Activated CD8-positive, alpha-beta memory T cell treated with anti-CD3 and anti-CD28 coated beads, Interleukin-2, amount 10 ng/mL, durations not matched to agents 7 days and 5 days (primary cell): ENCODE measurements at regions not wholly inside any gene's neighbourhood (a gene's known extent, or its start where the extent isn't known, plus 50 kb on each side); places are given as distances from the start of the nearest gene placed in this dataset.
"Not testable (repeated sequence)": the region's sequence is repeated elsewhere in the genome, so short reads cannot be mapped to it uniquely, and the experiment has no call there.

Experiments used
- ATAC-seq: fragments of 150-1000 bp; cut with Tn5 transposase; one replicate; pipeline ENCODE4 v1.10.0; 2021; ENCODE audit warnings: moderate library complexity
- CTCF ChIA-PET: fragments of 350-600 bp; sonication (Branson Sonifier 250); formaldehyde crosslinking; loops from one replicate; lab custom pipeline; 2021; ENCODE audit warnings: antibody characterized with exemption; lab: Charles Lee
- DNase-seq: peaks from one replicate; pipeline ENCODE4 v3.0.0-alpha.2; 2020
- H3K27ac Mint-ChIP-seq: one replicate; pipeline ENCODE4 v1.8.0; 2021; ENCODE audit warnings: mild to moderate bottlenecking, mixed read lengths
- H3K27me3 Mint-ChIP-seq: one replicate; pipeline ENCODE4 v1.8.0; 2021; ENCODE audit warnings: mixed read lengths
- H3K36me3 Mint-ChIP-seq: one replicate; pipeline ENCODE4 v1.8.0; 2021; ENCODE audit warnings: mild to moderate bottlenecking, mixed read lengths
- H3K4me1 Mint-ChIP-seq: one replicate; pipeline ENCODE4 v1.8.0; 2021; ENCODE audit warnings: mixed read lengths
- H3K4me3 Mint-ChIP-seq: one replicate; pipeline ENCODE4 v1.8.0; 2021; ENCODE audit warnings: mild to moderate bottlenecking, moderate library complexity, mixed read lengths
- H3K9me3 Mint-ChIP-seq: one replicate; pipeline ENCODE4 v1.8.0; 2022; ENCODE audit warnings: low read depth, mixed read lengths

DNA sequence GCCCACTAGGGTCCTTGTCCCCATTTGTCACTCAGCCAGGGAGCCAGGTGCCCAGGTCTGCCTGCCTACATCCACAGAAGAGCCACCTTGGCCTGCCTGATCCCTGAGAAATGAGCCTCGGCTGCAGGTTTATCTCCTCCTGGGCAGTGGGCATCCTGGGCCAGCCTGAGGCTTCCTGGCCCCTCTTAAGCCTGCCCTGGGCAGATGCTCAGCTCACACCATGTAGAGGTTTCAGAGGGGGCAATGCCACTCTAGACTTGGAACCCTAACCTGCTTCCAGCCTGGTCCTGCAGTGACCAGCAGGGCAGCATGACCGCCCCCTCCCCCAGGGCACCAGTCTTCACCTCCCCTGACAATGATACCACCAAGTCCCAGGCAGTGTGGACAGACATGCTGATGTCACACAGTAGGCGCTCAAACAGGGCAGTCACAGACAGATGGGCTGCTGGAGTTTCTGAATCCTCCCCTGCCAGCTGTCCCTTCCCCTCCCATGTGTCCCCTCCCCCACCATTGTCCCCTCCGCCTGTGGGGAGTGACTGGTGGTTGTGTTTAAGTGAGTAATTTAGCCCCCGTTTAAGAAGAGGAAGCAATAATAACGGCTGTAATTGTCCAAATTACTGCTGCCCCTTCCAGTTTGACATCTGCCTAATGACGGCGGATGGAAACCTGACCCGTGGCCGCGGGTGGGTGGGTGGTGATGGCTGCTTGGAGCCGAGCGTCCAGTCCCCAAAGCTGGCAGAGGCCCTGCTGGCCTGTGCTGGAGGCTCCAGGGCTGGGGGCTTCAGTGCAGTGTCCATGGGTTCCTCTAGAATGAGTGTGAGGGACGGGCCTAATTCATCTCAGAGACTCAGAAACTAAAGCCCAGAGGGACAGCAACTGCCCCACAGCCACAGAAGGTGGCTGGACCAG is 147.7 kb downstream of the BARX1 start:
- ATAC-seq: no peak
- CTCF ChIA-PET: no interaction called here
- peaks cover 7% of the 10 kb centered on the region for H3K27me3 Mint-ChIP-seq
- no peak for DNase-seq
- H3K27ac Mint-ChIP-seq: no peak overlapping the region
- H3K36me3 Mint-ChIP-seq: no peaks in the 10 kb centered on the region
- no peaks in the 10 kb centered on the region for H3K9me3 Mint-ChIP-seq
- no peaks in the 10 kb centered on the region for H3K4me1 Mint-ChIP-seq
- no peak overlapping the region for H3K4me3 Mint-ChIP-seq

DNA sequence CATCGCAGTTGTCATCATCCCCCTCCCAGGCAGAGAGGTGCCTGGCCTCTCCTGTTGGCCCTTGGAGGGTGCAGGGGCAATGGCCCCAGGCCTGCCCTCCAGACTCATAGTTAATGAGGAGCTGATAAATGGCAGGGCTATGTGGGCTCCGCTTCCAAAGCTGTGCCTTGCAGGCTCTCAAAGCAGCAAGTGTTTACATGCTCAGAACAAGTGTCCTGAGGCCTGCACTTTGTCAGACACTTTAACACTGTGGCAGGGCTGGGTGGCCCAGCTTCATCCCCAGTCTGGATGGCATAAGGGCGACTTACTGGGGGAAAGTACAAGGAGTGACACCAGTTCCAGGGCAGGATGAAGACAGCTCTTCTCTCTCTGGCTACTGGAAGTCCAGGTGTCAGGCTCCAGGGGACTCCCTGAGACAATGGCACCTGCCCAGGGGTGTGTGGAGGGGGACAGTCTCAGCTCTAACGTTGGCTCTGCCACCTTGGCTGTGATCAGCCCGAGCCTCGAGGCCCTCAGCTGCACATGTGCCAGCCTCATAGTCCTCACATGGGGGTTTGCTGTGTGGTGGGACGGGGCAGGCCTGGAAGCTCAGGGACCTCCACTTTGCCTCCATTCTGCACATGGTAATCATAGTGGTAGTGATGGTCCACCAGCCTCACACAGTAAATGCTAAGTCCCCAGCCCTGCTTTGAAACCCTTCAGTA is 153.4 kb downstream of the BARX1 start:
- H3K27me3 Mint-ChIP-seq: peaks cover 8% of the 10 kb centered on the region
- DNase-seq: no peak
- H3K27ac Mint-ChIP-seq: no peak overlapping the region
- CTCF ChIA-PET: no interaction called here
- no peaks in the 10 kb centered on the region for H3K4me1 Mint-ChIP-seq
- H3K36me3 Mint-ChIP-seq: no peaks in the 10 kb centered on the region
- ATAC-seq: no peak
- H3K9me3 Mint-ChIP-seq: peaks cover 2% of the 10 kb centered on the region
- H3K4me3 Mint-ChIP-seq: no peak overlapping the region

DNA sequence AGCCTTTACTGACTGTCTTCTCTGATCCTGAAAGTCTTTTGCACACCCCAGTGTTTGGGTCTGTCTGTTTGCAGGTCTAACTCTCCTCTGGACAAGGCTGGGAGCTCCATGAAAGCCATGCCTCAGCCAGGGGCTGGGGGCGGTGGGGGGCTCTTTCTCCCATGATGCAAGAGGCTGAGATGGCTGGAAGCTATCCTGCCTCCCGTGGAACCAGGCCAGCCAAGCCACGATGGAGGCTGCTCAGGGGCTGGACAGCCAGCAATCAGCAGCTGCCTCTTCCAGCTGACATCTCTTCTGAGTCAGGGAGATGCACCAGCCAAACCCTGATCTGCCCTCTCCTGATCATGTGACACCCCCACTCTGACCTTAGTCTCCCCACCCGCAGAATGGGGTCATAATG is 154.0 kb downstream of the BARX1 start:
- peaks cover 2% of the 10 kb centered on the region for H3K9me3 Mint-ChIP-seq
- H3K4me3 Mint-ChIP-seq: no peak overlapping the region
- peaks cover 10% of the 10 kb centered on the region for H3K27me3 Mint-ChIP-seq
- H3K4me1 Mint-ChIP-seq: no peaks in the 10 kb centered on the region
- no peaks in the 10 kb centered on the region for H3K36me3 Mint-ChIP-seq
- DNase-seq: no peak
- CTCF ChIA-PET: no interaction called here
- no peak overlapping the region for H3K27ac Mint-ChIP-seq
- no peak for ATAC-seq

DNA sequence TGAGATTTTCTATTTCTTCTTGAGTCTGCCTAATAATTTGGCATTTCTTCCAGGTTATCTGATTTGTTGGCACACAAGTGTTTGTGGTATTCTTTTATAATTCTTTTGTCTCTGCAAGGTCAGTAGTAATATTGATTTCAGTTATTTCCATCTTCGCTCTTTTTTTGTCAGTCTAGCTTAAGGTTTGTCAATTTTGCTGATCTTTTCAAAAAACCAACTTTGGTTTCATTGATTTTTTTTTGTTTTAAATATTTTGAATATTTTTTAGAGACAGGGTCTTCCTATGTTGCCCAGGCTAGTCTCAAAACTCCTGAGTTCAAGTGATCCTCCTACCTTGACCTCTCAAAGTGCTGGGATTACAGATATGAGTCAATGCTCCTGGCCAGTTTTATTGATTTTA is 162.8 kb downstream of the BARX1 start:
- Mint-ChIP-seq H3K27ac (no peak overlapping the region), H3K36me3 (no peaks in the 10 kb centered on the region), H3K4me3 (no peak overlapping the region), H3K27me3 (peaks cover 51% of the 10 kb centered on the region), H3K4me1 (no peaks in the 10 kb centered on the region), H3K9me3 (no peaks in the 10 kb centered on the region)
- ATAC-seq: no peak
- DNase-seq: no peak
- CTCF ChIA-PET: no interaction called here

DNA sequence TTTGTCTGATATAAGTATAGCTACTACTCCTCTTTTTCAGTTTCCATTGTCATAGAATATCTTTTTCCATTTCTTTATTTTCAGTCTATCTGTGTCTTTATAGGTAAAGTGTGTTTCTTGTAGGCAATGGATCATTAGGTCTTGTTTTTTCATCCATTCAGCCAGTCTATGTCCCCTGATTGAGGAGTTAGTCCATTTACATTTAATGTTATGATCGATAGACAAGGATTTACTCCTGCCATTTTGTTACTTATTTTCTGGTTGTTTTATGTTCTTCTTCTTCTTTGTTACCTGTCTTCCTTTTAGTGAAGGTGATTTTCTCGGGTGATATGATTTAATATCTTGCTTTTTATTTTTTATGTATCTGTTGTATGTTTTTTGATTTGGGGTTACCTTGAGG is 169.0 kb downstream of the BARX1 start:
- H3K4me3 Mint-ChIP-seq: no peak overlapping the region
- DNase-seq (no peak), ATAC-seq (no peak)
- H3K4me1 Mint-ChIP-seq: no peaks in the 10 kb centered on the region
- H3K36me3 Mint-ChIP-seq: no peaks in the 10 kb centered on the region
- peaks cover 53% of the 10 kb centered on the region for H3K27me3 Mint-ChIP-seq
- no peak overlapping the region for H3K27ac Mint-ChIP-seq
- H3K9me3 Mint-ChIP-seq: no peaks in the 10 kb centered on the region
- CTCF ChIA-PET: no interaction called here

DNA sequence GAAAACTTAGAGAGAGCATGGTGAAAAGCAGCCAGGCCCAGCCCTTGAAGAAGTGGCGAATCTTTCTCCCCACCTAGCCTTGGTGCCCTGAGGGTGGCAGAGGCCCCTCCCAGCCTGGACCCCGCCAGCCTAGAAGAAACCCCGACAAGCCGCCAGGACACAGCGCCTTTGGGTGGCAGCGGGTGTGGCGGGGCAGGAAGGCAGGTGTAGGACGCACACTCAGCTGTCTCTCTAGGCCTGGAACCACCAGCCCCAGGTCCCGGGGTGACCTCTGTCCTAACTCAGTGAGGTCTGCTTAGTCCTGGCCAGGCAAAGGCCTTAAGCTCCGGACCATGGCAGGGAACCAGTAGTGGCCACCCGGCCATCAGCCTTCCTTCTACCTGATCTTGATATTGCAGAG is 178.3 kb downstream of the BARX1 start:
- CTCF ChIA-PET: no interaction called here
- ATAC-seq (no peak), DNase-seq (no peak)
- H3K36me3 Mint-ChIP-seq: no peaks in the 10 kb centered on the region
- H3K4me1 Mint-ChIP-seq: no peaks in the 10 kb centered on the region
- peaks cover 22% of the 10 kb centered on the region for H3K27me3 Mint-ChIP-seq
- H3K27ac Mint-ChIP-seq: no peak overlapping the region
- no peak overlapping the region for H3K4me3 Mint-ChIP-seq
- H3K9me3 Mint-ChIP-seq: no peaks in the 10 kb centered on the region

DNA sequence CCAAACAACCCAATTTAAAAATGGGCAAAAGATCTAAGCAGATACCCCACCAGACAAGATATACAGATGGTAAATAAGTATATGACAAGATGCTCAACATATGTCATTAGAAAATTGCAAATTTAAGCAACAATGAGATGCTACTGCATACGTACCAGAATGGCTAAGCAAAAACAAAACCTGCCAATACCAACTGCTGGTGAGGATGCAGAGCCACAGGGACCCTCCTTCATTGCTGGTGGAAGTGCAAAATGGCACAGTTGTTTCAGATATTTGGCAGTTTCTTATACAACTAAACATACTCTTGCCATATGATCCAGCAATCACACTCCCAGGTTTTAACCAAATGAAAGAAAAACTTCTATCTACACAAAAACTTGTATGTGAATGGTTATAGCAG is 178.9 kb downstream of the BARX1 start:
- CTCF ChIA-PET: no interaction called here

DNA sequence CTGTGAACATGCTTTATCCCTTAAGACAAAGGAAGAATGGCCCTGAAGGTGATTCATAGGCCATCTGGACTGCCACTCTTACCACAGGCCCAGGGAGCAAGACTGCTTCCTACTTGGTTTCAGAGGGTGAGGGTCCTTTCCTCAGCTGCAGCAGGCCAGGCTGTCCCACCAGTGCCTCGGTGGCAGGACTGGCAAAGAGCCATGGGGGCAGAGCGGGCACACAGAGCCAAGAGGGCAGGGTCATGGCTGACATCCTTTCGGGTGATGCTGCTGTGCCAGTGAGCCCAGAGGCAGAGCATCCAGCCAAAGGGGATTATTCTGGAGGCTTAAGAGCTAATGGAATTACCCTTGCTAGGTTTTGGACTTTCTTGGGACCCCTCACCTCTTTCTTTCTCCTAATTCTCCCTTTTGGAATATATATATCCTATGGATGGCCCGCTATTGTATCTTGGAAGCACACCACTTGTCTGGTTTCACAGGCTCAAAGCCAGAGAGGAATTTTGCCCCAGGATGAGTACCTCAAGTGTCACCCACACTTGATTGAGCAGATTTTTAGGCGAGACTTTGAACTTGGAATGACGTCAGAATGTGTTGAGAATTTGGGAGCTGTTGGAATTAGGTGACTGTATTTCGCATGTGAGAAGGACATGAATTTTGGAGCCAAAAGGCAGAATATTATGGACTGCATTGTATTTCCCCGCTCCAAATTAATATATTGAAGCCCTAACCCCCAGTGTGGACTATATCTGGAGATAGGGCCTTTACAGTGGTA is 180.6 kb downstream of the BARX1 start:
- Mint-ChIP-seq H3K36me3 (no peaks in the 10 kb centered on the region), H3K4me1 (no peaks in the 10 kb centered on the region), H3K9me3 (no peaks in the 10 kb centered on the region), H3K4me3 (no peak overlapping the region), H3K27ac (no peak overlapping the region), H3K27me3 (peaks cover 23% of the 10 kb centered on the region)
- no peak for DNase-seq
- no peak for ATAC-seq
- CTCF ChIA-PET: no interaction called here

More for the DNA sequence above, 178.9 kb downstream of the BARX1 start:
- Mint-ChIP-seq H3K27ac (no peak overlapping the region), H3K9me3 (no peaks in the 10 kb centered on the region), H3K27me3 (peaks cover 25% of the 10 kb centered on the region), H3K4me1 (no peaks in the 10 kb centered on the region), H3K36me3 (no peaks in the 10 kb centered on the region), H3K4me3 (no peak overlapping the region)
- no peak for DNase-seq
- no peak for ATAC-seq

DNA sequence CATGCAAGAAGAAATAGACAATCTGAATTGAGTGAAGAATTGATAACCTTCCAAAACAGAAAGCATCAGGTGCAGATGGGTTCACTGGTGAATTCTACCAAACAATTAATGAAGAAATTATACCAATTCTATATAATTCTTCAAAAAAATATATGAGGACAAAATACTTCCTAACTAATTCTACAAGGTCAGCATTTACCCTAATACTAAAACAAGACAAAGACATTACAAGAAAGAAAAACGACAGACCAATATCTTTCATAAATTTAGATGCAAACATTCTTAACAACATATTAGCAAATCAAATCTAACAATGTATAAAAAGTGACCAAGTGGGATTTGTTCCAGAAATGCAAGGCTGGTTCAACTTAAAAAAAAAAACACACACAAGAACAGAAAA is 183.9 kb downstream of the BARX1 start:
- H3K9me3 Mint-ChIP-seq: peaks cover 5% of the 10 kb centered on the region
- ATAC-seq (no peak), DNase-seq (no peak)
- H3K27me3 Mint-ChIP-seq: peaks cover 21% of the 10 kb centered on the region
- H3K36me3 Mint-ChIP-seq: no peaks in the 10 kb centered on the region
- no peaks in the 10 kb centered on the region for H3K4me1 Mint-ChIP-seq
- H3K4me3 Mint-ChIP-seq: no peak overlapping the region
- CTCF ChIA-PET: no interaction called here
- H3K27ac Mint-ChIP-seq: no peak overlapping the region

DNA sequence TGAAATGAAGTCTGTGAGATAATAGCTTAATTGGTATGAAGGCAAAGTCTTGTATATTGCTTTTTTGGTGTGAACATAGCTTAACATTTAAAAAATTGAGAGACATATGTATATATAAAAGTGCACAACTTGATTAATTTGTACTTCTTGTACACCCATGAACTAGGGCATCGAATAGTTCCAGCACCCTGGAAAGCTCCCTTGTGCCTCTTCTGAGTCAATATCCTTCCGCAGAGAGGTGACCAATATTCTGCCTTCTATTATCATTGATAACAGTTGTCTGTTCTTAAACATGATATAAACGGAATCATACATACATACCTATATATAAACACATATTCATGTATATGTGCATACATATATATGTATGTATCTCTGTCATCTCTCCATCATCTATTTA is 185.4 kb downstream of the PHF2 start:
- no peaks in the 10 kb centered on the region for H3K4me1 Mint-ChIP-seq
- ATAC-seq: no peak
- H3K9me3 Mint-ChIP-seq: peaks cover 6% of the 10 kb centered on the region
- H3K4me3 Mint-ChIP-seq: no peak overlapping the region
- no peak overlapping the region for H3K27ac Mint-ChIP-seq
- no peaks in the 10 kb centered on the region for H3K36me3 Mint-ChIP-seq
- DNase-seq: no peak
- CTCF ChIA-PET: interaction anchor here (0.6 kb wide), 1 partner anchor 907 kb away, joined by 3 read pairs; no protein-coding TSS in a partner anchor
- H3K27me3 Mint-ChIP-seq: peaks cover 4% of the 10 kb centered on the region

DNA sequence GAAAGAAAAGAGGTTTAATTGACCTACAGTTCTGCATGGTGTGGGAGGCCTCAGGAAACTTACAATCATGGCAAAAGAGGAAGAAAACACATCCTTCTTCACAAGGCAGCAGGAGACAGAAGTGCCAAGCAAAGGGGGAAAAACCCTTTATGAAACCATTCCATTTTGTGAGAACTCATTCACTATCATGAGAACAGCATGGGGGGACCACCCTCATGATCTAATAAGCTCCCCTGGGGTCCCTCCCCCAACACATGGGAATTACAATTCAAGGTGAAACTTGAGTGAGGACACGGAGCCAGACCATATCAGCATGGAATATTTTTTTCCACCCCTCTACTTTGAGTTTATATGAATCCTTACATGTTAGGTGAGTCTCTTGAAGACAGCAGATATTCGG is 173.7 kb downstream of the PHF2 start:
- Mint-ChIP-seq H3K36me3 (peaks cover 10% of the 10 kb centered on the region), H3K4me1 (no peaks in the 10 kb centered on the region), H3K27me3 (peaks cover 10% of the 10 kb centered on the region), H3K27ac (no peak overlapping the region), H3K4me3 (no peak overlapping the region), H3K9me3 (peaks cover 54% of the 10 kb centered on the region)
- ATAC-seq (no peak), DNase-seq (no peak)
- CTCF ChIA-PET: no interaction called here

DNA sequence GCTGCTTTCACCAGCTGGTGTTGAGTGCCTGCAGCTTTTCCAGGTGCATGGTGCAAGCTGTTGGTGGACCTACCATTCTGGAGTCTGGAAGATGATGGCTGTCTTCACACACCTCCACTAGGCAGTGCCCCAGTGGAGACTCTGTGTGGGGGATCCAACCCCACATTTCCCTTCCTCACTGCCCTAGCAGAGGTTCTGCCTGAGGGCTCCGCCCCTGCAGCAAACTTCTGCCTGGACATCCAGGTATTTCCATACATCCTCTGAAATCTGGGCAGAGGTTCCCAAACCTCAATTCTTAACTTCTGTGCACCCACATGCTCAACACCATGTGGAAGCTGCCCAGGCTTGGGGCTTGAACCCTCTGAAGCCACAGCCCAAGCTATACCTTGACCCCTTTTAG is 172.4 kb downstream of the PHF2 start:
- ATAC-seq, CTCF ChIA-PET, H3K4me3 Mint-ChIP-seq, H3K27ac Mint-ChIP-seq, DNase-seq, H3K27me3 Mint-ChIP-seq, H3K36me3 Mint-ChIP-seq, H3K4me1 Mint-ChIP-seq: not testable (repeated sequence)
- peaks cover 54% of the 10 kb centered on the region for H3K9me3 Mint-ChIP-seq

DNA sequence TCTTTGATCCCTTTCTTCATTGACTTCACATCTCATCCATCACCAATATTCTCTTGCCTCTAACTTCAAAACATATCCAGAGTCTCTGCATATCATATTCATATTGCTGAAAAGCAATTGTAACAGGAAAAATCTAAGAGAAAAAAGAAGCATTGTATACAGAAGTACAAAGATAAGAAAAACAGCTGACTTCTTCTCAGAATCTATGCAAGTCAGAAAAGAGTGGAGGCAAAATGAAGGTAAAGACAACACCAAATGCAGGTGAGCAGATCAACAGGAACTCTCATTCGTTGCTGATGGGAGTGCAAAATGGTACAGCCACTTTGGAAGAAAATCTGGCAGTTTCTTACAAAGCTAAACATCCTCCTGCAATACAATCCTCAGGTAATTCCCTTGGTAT is 155.6 kb downstream of the PHF2 start:
- Mint-ChIP-seq H3K9me3 (peaks cover 10% of the 10 kb centered on the region), H3K4me1 (no peaks in the 10 kb centered on the region), H3K27ac (no peak overlapping the region), H3K4me3 (no peak overlapping the region), H3K27me3 (peaks cover 2% of the 10 kb centered on the region), H3K36me3 (peaks cover 1% of the 10 kb centered on the region)
- no peak for DNase-seq
- CTCF ChIA-PET: no interaction called here
- no peak for ATAC-seq
